ENCODE measurements at regions not wholly inside any gene's neighbourhood (a gene's known extent, or its start where the extent isn't known, plus 50 kb on each side); places are given as distances from the start of the nearest gene placed in this dataset.

- Mint-ChIP-seq H3K4me1 (peaks cover 44 to 48% of the 10 kb centered on the region in 2 experiments), H3K27me3 (ENCODE audit: low read depth) (no peaks in the 10 kb centered on the region), H3K36me3 (ENCODE audit: insufficient read depth in 1 of 3, low read depth in 3 of 3) (no peaks in the 10 kb centered on the region; a peak in 1 of 7 replicates), H3K4me3 (no peak overlapping the region; a peak in 1 of 5 replicates), H3K9me3 (no peaks in the 10 kb centered on the region), H3K27ac (no peak overlapping the region)
- Histone ChIP-seq H4K91ac (ENCODE audit: insufficient read length, low read depth, low read length) (no peak overlapping the region), H3K23me2 (ENCODE audit: insufficient read length, low read depth, low read length, poor library complexity, severe bottlenecking) (no peaks in the 10 kb centered on the region), H4K5ac (ENCODE audit: insufficient read length, low read depth, low read length) (no peak overlapping the region), H2AFZ (ENCODE audit: low read length) (no peak overlapping the region), H2BK12ac (ENCODE audit: insufficient read length, low read depth, low read length) (no peak overlapping the region), H3K9me3 (ENCODE audit: control insufficient read depth, low read depth, low read length) (no peaks in the 10 kb centered on the region), H3K4ac (ENCODE audit: low read depth, low read length) (no peak overlapping the region), H3K27me3 (ENCODE audit: insufficient read depth, low read length) (no peaks in the 10 kb centered on the region), H3K79me2 (ENCODE audit: insufficient read depth, low read length) (no peaks in the 10 kb centered on the region), H3K4me2 (ENCODE audit: insufficient read depth, insufficient read length, low read length) (no peak overlapping the region), H3K4me1 (ENCODE audit: insufficient read depth, low read length) (peaks cover 14% of the 10 kb centered on the region; the same call in 1 of the 2 replicates), H2BK5ac (ENCODE audit: insufficient read length, low read length) (no peak overlapping the region), H2AK5ac (ENCODE audit: insufficient read length, low read length) (no peak overlapping the region), H3T11ph (ENCODE audit: low read length) (no peak overlapping the region), H4K20me1 (ENCODE audit: control insufficient read depth, insufficient read depth, insufficient read length) (no peaks in the 10 kb centered on the region), H3K18ac (ENCODE audit: insufficient read length, low read depth, low read length) (no peak overlapping the region), H3K23ac (ENCODE audit: insufficient read length, low read depth, low read length) (no peak overlapping the region), H3K14ac (ENCODE audit: insufficient read depth, low read length) (no peak overlapping the region), H4K8ac (replicated peaks; ENCODE audit: insufficient read length, low read depth, low read length) (no peak overlapping the region), H2BK120ac (ENCODE audit: low read depth, low read length, poor library complexity, severe bottlenecking) (no peak overlapping the region), H2BK20ac (ENCODE audit: low read depth, low read length, poor library complexity, severe bottlenecking) (no peak overlapping the region), H3K27ac (ENCODE audit: insufficient read length, low read depth, low read length) (no peak overlapping the region), H3K9ac (ENCODE audit: extremely low read depth, insufficient read length, low read length) (no peak overlapping the region), H3K79me1 (ENCODE audit: insufficient read depth, low read depth, low read length, poor library complexity, severe bottlenecking) (no peaks in the 10 kb centered on the region), H2BK15ac (ENCODE audit: low read depth, low read length) (no peak overlapping the region), H3K56ac (ENCODE audit: insufficient read length, low read depth, low read length) (no peak overlapping the region)
- TF ChIP-seq CTCF (conservative IDR thresholded peaks at IDR 0.05) = no peak
- WGBS (ENCODE audit: extremely low coverage, insufficient read length, low lambda C conversion rate) = no CpG with 5 or more reads among the region's 4 CpGs
- peak; percentile 38 for DNase-seq
Observed at GRCh38 chr13:80131204-80131603, 209.7 kb downstream of the SPRY2 start.
